Osteoblast (primary cell): ENCODE measurements at regions not wholly inside any gene's neighbourhood (a gene's known extent, or its start where the extent isn't known, plus 50 kb on each side); places are given as distances from the start of the nearest gene placed in this dataset.
A peak's percentile ranks its signal among the peaks of the same experiment; 100 is the strongest.

ENCODE experiments used
- DNase-seq: peaks from one replicate; pipeline ENCODE4 v3.0.0; 2011; ENCODE audit warnings: low spot score, mixed read lengths; ENCODE audit not compliant: insufficient read length; ENCODE audit errors: missing footprints
- H2AFZ ChIP-seq: 2 replicates; pipeline ENCODE4 v1.6.0; 2011; ENCODE audit warnings: mild to moderate bottlenecking, low read length
- H3K27ac ChIP-seq: 2 replicates; pipeline ENCODE4 v1.5.1; 2011; ENCODE audit warnings: mild to moderate bottlenecking, low read depth, low read length, moderate library complexity
- H3K27me3 ChIP-seq: 2 replicates; pipeline ENCODE4 v1.6.0; 2012; ENCODE audit warnings: mild to moderate bottlenecking, control low read depth, inconsistent platforms, low read length, moderate library complexity; ENCODE audit not compliant: insufficient read depth
- H3K36me3 ChIP-seq: 2 replicates; pipeline ENCODE4 v1.5.1; 2011; ENCODE audit warnings: mild to moderate bottlenecking, low read length, control low read depth, moderate library complexity; ENCODE audit not compliant: insufficient read depth
- H3K4me1 ChIP-seq: 2 replicates; pipeline ENCODE4 v1.5.1; 2011; ENCODE audit warnings: mild to moderate bottlenecking, low read length, control low read depth, moderate library complexity; ENCODE audit not compliant: insufficient read depth
- H3K4me2 ChIP-seq: 2 replicates; pipeline ENCODE4 v1.6.0; 2011; ENCODE audit warnings: mild to moderate bottlenecking, low read length; ENCODE audit not compliant: insufficient read depth
- H3K4me3 ChIP-seq: fragments of 200-600 bp; sonication (generic); 3 replicates; pipeline ENCODE4 v1.5.1; 2012; ENCODE audit warnings: mild to moderate bottlenecking, low read length, inconsistent platforms; ENCODE audit not compliant: insufficient read depth
- H3K79me2 ChIP-seq: 2 replicates; pipeline ENCODE4 v1.6.0; 2012; ENCODE audit warnings: mild to moderate bottlenecking, low read length, control low read depth, inconsistent platforms; ENCODE audit not compliant: insufficient read depth
- H3K9me3 ChIP-seq: 2 replicates; pipeline ENCODE4 v1.5.1; 2011; ENCODE audit warnings: low read depth, low read length, control low read depth
- H4K20me1 ChIP-seq: 2 replicates; pipeline ENCODE4 v1.6.0; 2012; ENCODE audit warnings: mild to moderate bottlenecking, low read length, control low read depth; ENCODE audit not compliant: insufficient read depth
- CTCF ChIP-seq: IDR thresholded peaks from 2 replicates; pipeline ENCODE4 v1.5.1; 2011; ENCODE audit warnings: mild to moderate bottlenecking, low read depth, low read length, moderate library complexity; ENCODE audit errors: extremely low read depth

- no peak overlapping the region for H3K4me3 ChIP-seq
- H3K79me2 ChIP-seq = no peaks in the 10 kb centered on the region
- H3K4me2 ChIP-seq = no peak overlapping the region
- no peak overlapping the region for H3K27ac ChIP-seq
- H3K4me1 ChIP-seq = peaks cover 2% of the 10 kb centered on the region
- H3K27me3 ChIP-seq = no peaks in the 10 kb centered on the region
- peak overlapping the region; percentile 34 for H2AFZ ChIP-seq
- no peaks in the 10 kb centered on the region for H3K36me3 ChIP-seq
- no peaks in the 10 kb centered on the region for H4K20me1 ChIP-seq
- no peak for TF ChIP-seq CTCF
- DNase-seq = no peak
- no peaks in the 10 kb centered on the region for H3K9me3 ChIP-seq
Observed at GRCh38 chr3:110750201-110750600, 321.4 kb upstream of the NECTIN3 start.

GRCh38 chr3:110752307-110752706 is 319.3 kb upstream of the NECTIN3 start:
- Histone ChIP-seq H3K4me3 (no peak overlapping the region), H3K4me2 (no peak overlapping the region), H3K36me3 (no peaks in the 10 kb centered on the region), H3K9me3 (no peaks in the 10 kb centered on the region), H3K79me2 (no peaks in the 10 kb centered on the region), H3K27ac (no peak overlapping the region), H3K4me1 (peaks cover 2% of the 10 kb centered on the region), H4K20me1 (no peaks in the 10 kb centered on the region), H3K27me3 (no peaks in the 10 kb centered on the region), H2AFZ (no peak overlapping the region)
- DNase-seq = no peak
- no peak for TF ChIP-seq CTCF

GRCh38 chr3:110753516-110753915 is 318.1 kb upstream of the NECTIN3 start:
- no peaks in the 10 kb centered on the region for H4K20me1 ChIP-seq
- no peaks in the 10 kb centered on the region for H3K36me3 ChIP-seq
- H3K4me2 ChIP-seq = no peak overlapping the region
- H3K79me2 ChIP-seq = no peaks in the 10 kb centered on the region
- H3K9me3 ChIP-seq = no peaks in the 10 kb centered on the region
- no peak overlapping the region for H2AFZ ChIP-seq
- DNase-seq = no peak
- no peak overlapping the region for H3K27ac ChIP-seq
- H3K4me3 ChIP-seq = no peak overlapping the region
- no peaks in the 10 kb centered on the region for H3K27me3 ChIP-seq
- no peak for TF ChIP-seq CTCF
- peaks cover 2% of the 10 kb centered on the region for H3K4me1 ChIP-seq

- no peak overlapping the region for H3K4me3 ChIP-seq
- no peaks in the 10 kb centered on the region for H3K27me3 ChIP-seq
- H3K4me2 ChIP-seq = no peak overlapping the region
- no peaks in the 10 kb centered on the region for H4K20me1 ChIP-seq
- H3K27ac ChIP-seq = no peak overlapping the region
- peaks cover 2% of the 10 kb centered on the region for H3K4me1 ChIP-seq
- H3K36me3 ChIP-seq = no peaks in the 10 kb centered on the region
- no peak for DNase-seq
- H3K9me3 ChIP-seq = no peaks in the 10 kb centered on the region
- TF ChIP-seq CTCF = no peak
- no peak overlapping the region for H2AFZ ChIP-seq
- H3K79me2 ChIP-seq = no peaks in the 10 kb centered on the region
Observed at GRCh38 chr3:110754212-110754916, 317.3 kb upstream of the NECTIN3 start.
